ENCODE measurements at regions not wholly inside any gene's neighbourhood (a gene's known extent, or its start where the extent isn't known, plus 50 kb on each side); places are given as distances from the start of the nearest gene placed in this dataset.

- no peaks in the 10 kb centered on the region for H3K4me1 Mint-ChIP-seq (ENCODE audit: low read depth)
- H3K9me3 Mint-ChIP-seq (ENCODE audit: low read depth), result no peaks in the 10 kb centered on the region
- H3K27ac Mint-ChIP-seq, result no peak overlapping the region
- peaks cover 2% of the 10 kb centered on the region for H3K27me3 Mint-ChIP-seq
- H3K4me3 Mint-ChIP-seq, result no peak overlapping the region
- H3K36me3 Mint-ChIP-seq, result no peaks in the 10 kb centered on the region
Observed at GRCh38 chr5:174236070-174236469, 190.6 kb downstream of the NSG2 start.

- Mint-ChIP-seq H3K36me3 (no peaks in the 10 kb centered on the region), H3K4me1 (ENCODE audit: low read depth) (no peaks in the 10 kb centered on the region), H3K9me3 (ENCODE audit: low read depth) (no peaks in the 10 kb centered on the region), H3K4me3 (no peak overlapping the region), H3K27me3 (peaks cover 3% of the 10 kb centered on the region), H3K27ac (no peak overlapping the region)
Observed at GRCh38 chr5:174239718-174240117, 194.2 kb downstream of the NSG2 start.

GRCh38 chr5:174242573-174242972 lies 197.1 kb downstream of the NSG2 start:
- Mint-ChIP-seq H3K36me3 (no peaks in the 10 kb centered on the region), H3K27ac (no peak overlapping the region), H3K9me3 (ENCODE audit: low read depth) (no peaks in the 10 kb centered on the region), H3K27me3 (peaks cover 3% of the 10 kb centered on the region), H3K4me3 (no peak overlapping the region), H3K4me1 (ENCODE audit: low read depth) (no peaks in the 10 kb centered on the region)

- Mint-ChIP-seq H3K4me1 (ENCODE audit: low read depth) (no peaks in the 10 kb centered on the region), H3K36me3 (no peaks in the 10 kb centered on the region), H3K9me3 (ENCODE audit: low read depth) (no peaks in the 10 kb centered on the region)
Observed at GRCh38 chr5:174243904-174244303, 198.4 kb downstream of the NSG2 start.

GRCh38 chr5:174245516-174246075 lies 200.1 kb downstream of the NSG2 start:
- no peaks in the 10 kb centered on the region for H3K36me3 Mint-ChIP-seq
- H3K4me1 Mint-ChIP-seq (ENCODE audit: low read depth), result no peaks in the 10 kb centered on the region
- H3K4me3 Mint-ChIP-seq, result no peak overlapping the region
- H3K9me3 Mint-ChIP-seq (ENCODE audit: low read depth), result no peaks in the 10 kb centered on the region
- H3K27me3 Mint-ChIP-seq, result peaks cover 3% of the 10 kb centered on the region
- H3K27ac Mint-ChIP-seq, result no peak overlapping the region

More at GRCh38 chr5:174243904-174244303, 198.4 kb downstream of the NSG2 start:
- Mint-ChIP-seq H3K4me3 (no peak overlapping the region), H3K27me3 (peaks cover 3% of the 10 kb centered on the region), H3K27ac (no peak overlapping the region)

GRCh38 chr5:174246743-174247142 lies 201.2 kb downstream of the NSG2 start:
- Mint-ChIP-seq H3K4me1 (ENCODE audit: low read depth) (no peaks in the 10 kb centered on the region), H3K9me3 (ENCODE audit: low read depth) (no peaks in the 10 kb centered on the region), H3K27ac (no peak overlapping the region), H3K36me3 (no peaks in the 10 kb centered on the region), H3K27me3 (peaks cover 3% of the 10 kb centered on the region), H3K4me3 (no peak overlapping the region)

- Mint-ChIP-seq H3K27ac (no peak overlapping the region), H3K4me1 (ENCODE audit: low read depth) (no peaks in the 10 kb centered on the region), H3K27me3 (peaks cover 3% of the 10 kb centered on the region), H3K9me3 (ENCODE audit: low read depth) (no peaks in the 10 kb centered on the region), H3K4me3 (no peak overlapping the region), H3K36me3 (no peaks in the 10 kb centered on the region)
Observed at GRCh38 chr5:174247301-174247700, 201.8 kb downstream of the NSG2 start.

GRCh38 chr5:174251305-174252000 lies 205.9 kb downstream of the NSG2 start:
- H3K4me1 Mint-ChIP-seq (ENCODE audit: low read depth), result no peaks in the 10 kb centered on the region
- no peaks in the 10 kb centered on the region for H3K27me3 Mint-ChIP-seq
- H3K4me3 Mint-ChIP-seq, result no peak overlapping the region
- no peaks in the 10 kb centered on the region for H3K36me3 Mint-ChIP-seq
- no peaks in the 10 kb centered on the region for H3K9me3 Mint-ChIP-seq (ENCODE audit: low read depth)
- no peak overlapping the region for H3K27ac Mint-ChIP-seq

- Mint-ChIP-seq H3K4me1 (ENCODE audit: low read depth) (no peaks in the 10 kb centered on the region), H3K27ac (no peak overlapping the region)
Observed at GRCh38 chr5:174252121-174252520, 206.6 kb downstream of the NSG2 start.

GRCh38 chr5:174259696-174260420 lies 214.4 kb downstream of the NSG2 start:
- Mint-ChIP-seq H3K4me1 (ENCODE audit: low read depth) (no peaks in the 10 kb centered on the region), H3K36me3 (no peaks in the 10 kb centered on the region), H3K9me3 (ENCODE audit: low read depth) (no peaks in the 10 kb centered on the region), H3K27me3 (peaks cover 4% of the 10 kb centered on the region), H3K27ac (no peak overlapping the region), H3K4me3 (no peak overlapping the region)

More at GRCh38 chr5:174252121-174252520, 206.6 kb downstream of the NSG2 start:
- no peak overlapping the region for H3K4me3 Mint-ChIP-seq
- no peaks in the 10 kb centered on the region for H3K27me3 Mint-ChIP-seq
- no peaks in the 10 kb centered on the region for H3K36me3 Mint-ChIP-seq
- H3K9me3 Mint-ChIP-seq (ENCODE audit: low read depth), result no peaks in the 10 kb centered on the region

GRCh38 chr5:174271316-174271715 lies 225.8 kb downstream of the NSG2 start:
- no peak overlapping the region for H3K4me3 Mint-ChIP-seq
- H3K9me3 Mint-ChIP-seq (ENCODE audit: low read depth), result no peaks in the 10 kb centered on the region
- H3K4me1 Mint-ChIP-seq (ENCODE audit: low read depth), result no peaks in the 10 kb centered on the region
- no peaks in the 10 kb centered on the region for H3K36me3 Mint-ChIP-seq
- no peak overlapping the region for H3K27ac Mint-ChIP-seq
- H3K27me3 Mint-ChIP-seq, result no peaks in the 10 kb centered on the region

GRCh38 chr5:174272671-174273070 lies 227.2 kb downstream of the NSG2 start:
- no peaks in the 10 kb centered on the region for H3K36me3 Mint-ChIP-seq
- H3K4me3 Mint-ChIP-seq, result no peak overlapping the region
- no peaks in the 10 kb centered on the region for H3K4me1 Mint-ChIP-seq (ENCODE audit: low read depth)
- no peaks in the 10 kb centered on the region for H3K27me3 Mint-ChIP-seq
- H3K27ac Mint-ChIP-seq, result no peak overlapping the region
- no peaks in the 10 kb centered on the region for H3K9me3 Mint-ChIP-seq (ENCODE audit: low read depth)

- H3K9me3 Mint-ChIP-seq (ENCODE audit: low read depth), result no peaks in the 10 kb centered on the region
- H3K27me3 Mint-ChIP-seq, result no peaks in the 10 kb centered on the region
- no peaks in the 10 kb centered on the region for H3K4me1 Mint-ChIP-seq (ENCODE audit: low read depth)
- H3K4me3 Mint-ChIP-seq, result no peak overlapping the region
- H3K36me3 Mint-ChIP-seq, result no peaks in the 10 kb centered on the region
- H3K27ac Mint-ChIP-seq, result no peak overlapping the region
Observed at GRCh38 chr5:174273325-174273724, 227.8 kb downstream of the NSG2 start.

- no peaks in the 10 kb centered on the region for H3K4me1 Mint-ChIP-seq (ENCODE audit: low read depth)
- H3K27me3 Mint-ChIP-seq, result peaks cover 3% of the 10 kb centered on the region
- no peaks in the 10 kb centered on the region for H3K9me3 Mint-ChIP-seq (ENCODE audit: low read depth)
- H3K36me3 Mint-ChIP-seq, result no peaks in the 10 kb centered on the region
- H3K27ac Mint-ChIP-seq, result no peak overlapping the region
- H3K4me3 Mint-ChIP-seq, result no peak overlapping the region
Observed at GRCh38 chr5:174275959-174276358, 230.5 kb downstream of the NSG2 start.

- H3K27me3 Mint-ChIP-seq, result peaks cover 15% of the 10 kb centered on the region
Observed at GRCh38 chr5:174281089-174281760, 235.7 kb downstream of the NSG2 start.

More at GRCh38 chr5:174281089-174281760, 235.7 kb downstream of the NSG2 start:
- Mint-ChIP-seq H3K36me3 (no peaks in the 10 kb centered on the region), H3K9me3 (ENCODE audit: low read depth) (no peaks in the 10 kb centered on the region), H3K4me3 (no peak overlapping the region), H3K4me1 (ENCODE audit: low read depth) (no peaks in the 10 kb centered on the region), H3K27ac (no peak overlapping the region)

Measured in activated naive CD8-positive, alpha-beta T cell (primary cell).